Esophagus squamous epithelium (tissue), 4 donors: ENCODE measurements at regions not wholly inside any gene's neighbourhood (a gene's known extent, or its start where the extent isn't known, plus 50 kb on each side); places are given as distances from the start of the nearest gene placed in this dataset.

ENCODE experiments used
- CTCF ChIP-seq, 6 experiments: fragments of 450-650 bp in 4 of 6; fragments of 200-600 bp in 2 of 6; sonication (generic) in 2 of 6; IDR thresholded peaks; one replicate each; pipeline ENCODE4 v1.5.1; 2016 to 2019; ENCODE audit warnings: antibody characterized with exemption in 6 of 6, mild to moderate bottlenecking in 4 of 6, moderate library complexity in 4 of 6
- POLR2A ChIP-seq, 4 donors: fragments of 450-650 bp; IDR thresholded peaks; one replicate each; pipeline ENCODE4 v1.6.1; 2017; ENCODE audit warnings: antibody characterized with exemption in 4 of 4, mild to moderate bottlenecking in 4 of 4, moderate library complexity in 3 of 4

DNA sequence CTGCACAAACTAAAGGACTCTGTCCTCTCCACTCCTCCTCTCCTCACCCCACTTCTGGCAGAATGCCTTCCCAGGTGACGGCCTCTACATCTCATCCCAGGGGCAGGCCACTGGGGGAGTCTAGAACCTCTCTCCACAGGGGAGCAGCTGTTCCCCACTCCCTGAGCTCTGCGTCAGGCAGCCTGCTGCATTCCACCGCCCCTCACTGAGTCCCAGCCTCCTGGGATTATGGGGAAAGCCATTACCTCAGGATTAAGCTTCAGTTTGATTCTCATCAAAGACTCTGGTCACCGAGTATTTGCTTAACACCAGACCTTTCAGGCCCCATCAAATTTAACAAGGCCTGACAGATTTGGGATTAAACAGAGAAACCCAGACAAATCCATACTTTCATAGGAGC lies 405.9 kb downstream of the NXPE2 start:
- TF ChIP-seq POLR2A (IDR thresholded peaks at IDR 0.05) (no peak), CTCF (IDR thresholded peaks at IDR 0.05) (no peak)
